SHP77 (cell line): ENCODE measurements at regions not wholly inside any gene's neighbourhood (a gene's known extent, or its start where the extent isn't known, plus 50 kb on each side); places are given as distances from the start of the nearest gene placed in this dataset.
A peak's percentile ranks its signal among the peaks of the same experiment; 100 is the strongest.
"Not testable (repeated sequence)": the region's sequence is repeated elsewhere in the genome, so short reads cannot be mapped to it uniquely, and the experiment has no call there.

Experiments used
- DNase-seq, 2 experiments: peaks; one replicate each; lab custom pipeline; 2025; lab: John Stamatoyannopoulos, UW

DNA sequence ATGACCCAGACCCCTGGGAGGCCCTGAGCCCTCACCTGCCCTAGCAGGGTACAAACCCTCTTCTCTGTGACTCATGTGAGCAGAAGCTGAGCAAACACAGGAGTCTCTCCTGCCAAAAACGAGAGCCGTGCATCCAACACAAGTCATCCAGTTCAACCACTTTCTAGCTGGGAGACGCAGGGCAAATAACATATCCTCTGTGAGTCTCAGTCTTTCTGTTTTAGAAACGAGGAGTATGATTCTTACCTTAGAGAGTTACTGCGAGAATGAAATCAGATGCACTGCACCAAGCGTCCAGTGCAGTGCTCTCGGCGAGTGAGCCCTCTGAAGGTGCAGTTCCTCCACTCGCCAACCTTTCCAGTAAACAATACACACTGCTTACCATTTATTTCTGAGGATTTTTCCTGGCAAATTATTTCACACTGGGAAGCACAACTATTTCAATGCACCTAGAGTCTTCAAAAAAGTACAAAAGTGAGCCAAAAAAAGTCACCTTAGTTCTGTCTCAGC lies 331.8 kb upstream of the MYT1L start:
- DNase-seq, result peak; percentile 88 to 92

DNA sequence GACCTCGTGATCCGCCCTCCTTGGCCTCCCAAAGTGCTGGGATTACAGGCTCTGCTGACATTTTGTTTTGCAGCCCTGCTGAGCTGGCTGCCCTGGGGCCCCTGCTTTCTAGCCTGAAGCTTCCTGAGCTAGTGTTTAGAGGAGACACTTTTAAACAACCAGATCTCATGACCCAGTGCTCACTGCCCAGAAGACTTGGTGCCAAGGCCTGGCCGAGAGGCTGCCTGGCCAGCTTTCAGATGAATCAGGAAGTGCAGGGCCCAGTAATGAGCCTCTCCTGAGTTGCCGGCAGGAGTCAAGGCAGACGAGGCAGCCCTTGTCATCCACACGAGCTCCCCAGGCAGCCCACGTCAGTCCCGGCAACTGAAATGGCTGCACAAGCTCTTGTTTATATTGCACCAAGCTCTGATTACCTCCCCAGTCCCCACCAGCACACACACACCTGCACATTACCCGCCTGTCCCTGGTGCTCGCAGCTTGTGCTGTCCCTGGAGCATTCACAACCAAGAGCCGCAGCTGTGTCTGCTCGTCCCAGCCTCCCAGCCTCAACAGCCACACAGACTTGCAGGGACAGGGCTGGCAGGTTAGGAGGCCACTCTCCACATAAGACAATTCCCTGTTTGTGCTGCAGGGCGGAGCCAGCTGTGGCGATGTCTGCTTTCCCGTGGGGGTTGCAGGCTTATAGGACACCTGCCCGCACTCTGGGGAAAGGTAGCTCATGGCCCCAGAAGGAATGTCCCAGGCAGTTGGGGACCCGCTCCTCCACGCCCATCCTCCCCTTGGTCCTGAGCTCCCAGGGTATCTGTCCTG lies 331.2 kb upstream of the MYT1L start:
- DNase-seq, result peak; percentile 88 to 92

DNA sequence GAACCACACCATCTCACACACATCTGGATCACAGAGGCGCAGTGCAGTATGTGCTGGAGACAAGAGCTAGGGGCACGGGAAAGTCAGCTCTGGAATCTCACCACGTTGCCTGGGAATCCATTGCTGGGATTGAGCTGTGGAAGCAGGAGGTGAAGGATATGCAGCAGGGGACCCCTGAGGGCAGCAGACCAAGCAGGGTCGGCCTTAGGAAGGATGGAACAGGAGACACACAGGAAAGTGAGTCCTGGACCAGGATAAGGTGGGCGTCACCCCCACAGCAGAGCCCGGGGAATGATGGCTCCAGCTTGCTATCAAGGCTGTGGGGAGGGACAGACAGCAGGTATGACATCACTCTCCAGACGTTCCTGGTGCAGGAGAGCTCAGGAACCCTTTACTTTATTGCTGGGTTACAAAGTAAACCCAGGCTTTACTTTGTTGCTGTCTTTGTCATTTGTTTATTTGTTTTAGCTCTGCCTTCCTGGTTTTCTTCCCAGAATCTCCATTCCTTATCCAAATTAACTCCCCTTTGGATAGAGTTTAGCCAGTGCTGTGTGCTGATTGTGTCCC lies 329.8 kb upstream of the MYT1L start:
- no peak for DNase-seq

DNA sequence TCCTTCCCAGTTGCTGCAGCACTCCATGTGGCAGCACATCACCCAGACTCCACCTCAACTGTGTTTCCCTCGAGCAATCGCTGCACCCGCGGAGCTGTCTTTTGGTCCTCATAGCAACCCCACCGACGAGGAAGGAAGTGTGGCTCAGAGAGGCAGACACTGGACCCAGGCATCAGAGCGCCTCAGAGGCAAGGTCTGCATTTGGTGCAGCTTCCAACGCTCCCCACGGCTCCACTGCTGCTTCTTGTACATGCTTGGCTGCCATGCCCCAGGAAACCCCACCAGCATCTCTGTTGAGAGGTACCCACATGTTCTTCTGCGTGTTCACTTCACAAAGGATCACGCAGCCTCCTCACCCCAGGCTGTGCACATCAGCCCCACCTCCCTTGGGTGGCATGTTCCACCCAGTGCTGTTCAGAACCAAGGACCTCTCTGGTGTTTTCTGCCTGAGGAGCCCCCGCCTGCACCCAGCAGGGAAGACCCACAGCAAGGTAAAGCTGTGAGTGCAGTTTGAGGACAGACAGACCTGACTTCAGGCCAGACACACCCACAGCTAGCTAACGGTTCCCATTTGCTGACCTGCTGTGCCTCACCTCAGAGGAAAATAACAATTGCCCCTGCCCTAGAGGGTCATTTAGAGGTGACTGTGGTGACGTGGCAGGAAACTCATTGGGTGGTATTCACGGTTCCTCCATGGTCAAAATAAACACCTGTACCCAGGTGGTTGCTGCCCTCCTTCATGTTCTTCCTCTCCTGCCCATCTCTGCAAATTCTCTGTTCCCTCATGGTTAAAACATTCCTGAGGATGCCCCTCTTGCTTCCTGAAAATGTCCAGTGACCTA lies 326.3 kb upstream of the MYT1L start:
- DNase-seq, result no peak

DNA sequence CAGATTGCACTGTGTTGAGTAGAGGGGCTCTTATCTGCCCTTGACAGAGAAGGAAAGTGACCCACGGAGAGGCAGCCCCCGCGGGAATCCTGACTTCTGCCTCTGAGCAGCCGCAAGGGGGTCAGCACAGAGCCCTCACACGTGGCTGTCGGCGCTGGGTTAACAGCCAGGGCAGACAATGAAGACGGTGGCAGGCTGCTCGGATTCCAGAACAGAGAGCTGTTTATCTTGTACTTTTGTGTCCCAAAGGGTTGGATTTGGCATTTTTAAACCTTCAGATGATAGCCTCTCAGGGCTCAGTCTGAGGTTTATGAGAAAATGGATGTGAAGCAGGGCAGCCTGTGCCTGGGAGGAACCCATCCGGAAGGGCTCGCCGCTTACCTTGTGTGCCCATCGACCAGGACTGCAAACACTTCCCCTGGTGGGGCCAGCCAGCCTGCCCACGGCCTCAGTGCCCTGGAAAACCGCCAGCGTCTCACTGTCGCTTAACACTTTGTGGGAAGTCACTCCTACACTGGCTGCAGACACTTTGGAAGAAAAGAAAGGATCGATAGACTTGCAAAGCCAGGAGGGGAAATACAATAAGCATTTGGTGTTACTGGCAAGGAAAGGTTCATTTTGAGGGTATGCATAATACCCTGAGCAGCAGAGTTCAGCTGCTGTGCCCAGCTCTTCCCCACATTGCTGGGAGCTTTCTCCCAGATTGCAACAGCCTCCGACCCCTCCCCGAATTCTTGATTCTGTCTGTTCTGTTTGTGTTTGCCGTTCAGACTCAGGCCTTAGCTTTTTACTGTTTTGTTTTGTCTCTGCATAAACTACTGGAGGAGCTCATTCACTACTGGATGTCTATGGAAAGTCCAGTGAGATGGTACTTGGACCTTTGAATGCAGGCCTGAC lies 325.3 kb upstream of the MYT1L start:
- DNase-seq, result peak; percentile 81 to 87

DNA sequence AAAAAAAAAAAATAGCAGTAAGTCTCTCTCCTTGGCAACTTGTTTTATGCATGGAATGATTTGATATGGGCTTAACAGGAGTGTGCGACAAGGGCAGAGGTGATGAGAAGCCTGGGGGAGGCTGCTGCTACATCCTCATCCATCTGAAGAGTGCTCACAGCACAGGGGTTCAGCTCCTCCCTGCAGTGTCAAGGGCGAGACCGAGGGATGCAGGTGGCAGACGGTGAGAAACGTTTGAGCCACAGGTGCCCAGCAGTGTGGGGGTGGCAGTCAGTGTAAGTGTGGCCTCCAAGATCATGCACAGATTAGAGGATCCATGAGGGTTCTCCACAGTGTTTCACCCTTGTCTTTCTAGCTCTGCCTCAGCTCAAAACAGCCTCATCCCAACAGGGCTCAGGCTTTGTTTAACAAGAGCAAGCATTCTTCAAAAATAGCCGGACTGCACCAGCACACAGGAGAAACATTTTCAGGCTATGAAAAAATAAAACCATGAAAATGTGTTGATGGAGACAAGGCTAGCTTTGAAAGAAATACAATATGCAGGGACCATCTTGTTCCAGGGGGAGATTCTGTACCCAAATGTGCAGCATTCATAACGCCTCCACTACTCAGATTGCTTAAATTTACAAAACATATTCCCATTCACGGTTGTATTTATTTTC lies 324.5 kb upstream of the MYT1L start:
- peak; percentile 55 to 72 for DNase-seq

DNA sequence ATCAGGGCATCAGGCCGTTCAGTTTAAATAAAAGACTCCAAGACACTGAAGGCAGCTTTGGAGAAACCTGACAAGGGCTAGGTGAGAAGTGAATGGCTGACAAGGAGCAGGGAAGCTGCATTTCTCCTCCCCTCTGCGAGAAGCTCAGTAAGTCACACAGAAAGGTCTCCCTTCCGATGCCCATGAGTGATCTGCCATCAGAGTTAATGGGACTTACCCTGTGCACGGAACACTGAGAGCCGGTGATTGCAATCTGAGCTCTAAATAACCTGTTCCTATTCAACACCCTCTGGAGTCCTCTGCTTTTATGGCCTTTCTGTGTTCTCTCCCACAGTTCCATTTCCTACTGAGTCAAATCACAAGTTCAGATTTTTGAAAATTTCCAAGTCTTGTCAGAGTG lies 322.2 kb upstream of the MYT1L start:
- no peak for DNase-seq

DNA sequence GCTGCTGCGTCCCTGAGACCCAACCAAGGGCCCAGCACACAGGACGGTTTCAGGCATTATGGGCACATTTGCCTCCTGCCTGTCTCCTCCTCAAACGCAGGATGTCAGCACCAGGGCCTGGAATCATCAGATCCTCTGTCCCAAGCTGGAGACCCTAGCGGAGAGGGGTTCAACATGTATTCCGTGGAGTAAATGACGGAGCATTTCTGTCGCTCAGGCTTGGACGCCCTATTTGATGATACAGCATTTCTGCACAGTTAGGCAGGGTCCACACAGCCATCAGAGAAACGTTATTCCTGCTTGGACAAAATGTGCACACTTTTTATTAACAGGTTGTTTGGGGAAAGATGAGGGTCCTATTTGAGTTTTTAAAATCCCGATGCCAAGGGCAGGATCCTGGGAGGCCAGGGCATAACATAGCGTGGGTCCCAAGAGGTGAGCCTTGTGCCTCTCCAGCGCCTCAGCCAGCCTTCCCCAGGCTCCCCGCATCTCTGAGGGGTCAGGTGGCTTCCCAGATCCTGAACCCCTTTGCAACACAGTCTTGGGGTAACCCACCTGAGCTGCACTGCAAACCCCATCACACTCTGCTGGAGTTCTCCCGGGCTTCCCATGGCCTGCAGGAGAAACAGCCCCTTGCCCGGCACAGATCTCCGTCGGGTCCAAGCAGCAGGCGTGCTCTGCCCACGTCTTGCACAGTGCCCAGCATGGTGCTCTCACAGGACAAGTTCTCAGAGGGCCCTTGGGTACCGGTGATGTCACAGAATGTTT lies 319.7 kb upstream of the MYT1L start:
- DNase-seq, result no peak

DNA sequence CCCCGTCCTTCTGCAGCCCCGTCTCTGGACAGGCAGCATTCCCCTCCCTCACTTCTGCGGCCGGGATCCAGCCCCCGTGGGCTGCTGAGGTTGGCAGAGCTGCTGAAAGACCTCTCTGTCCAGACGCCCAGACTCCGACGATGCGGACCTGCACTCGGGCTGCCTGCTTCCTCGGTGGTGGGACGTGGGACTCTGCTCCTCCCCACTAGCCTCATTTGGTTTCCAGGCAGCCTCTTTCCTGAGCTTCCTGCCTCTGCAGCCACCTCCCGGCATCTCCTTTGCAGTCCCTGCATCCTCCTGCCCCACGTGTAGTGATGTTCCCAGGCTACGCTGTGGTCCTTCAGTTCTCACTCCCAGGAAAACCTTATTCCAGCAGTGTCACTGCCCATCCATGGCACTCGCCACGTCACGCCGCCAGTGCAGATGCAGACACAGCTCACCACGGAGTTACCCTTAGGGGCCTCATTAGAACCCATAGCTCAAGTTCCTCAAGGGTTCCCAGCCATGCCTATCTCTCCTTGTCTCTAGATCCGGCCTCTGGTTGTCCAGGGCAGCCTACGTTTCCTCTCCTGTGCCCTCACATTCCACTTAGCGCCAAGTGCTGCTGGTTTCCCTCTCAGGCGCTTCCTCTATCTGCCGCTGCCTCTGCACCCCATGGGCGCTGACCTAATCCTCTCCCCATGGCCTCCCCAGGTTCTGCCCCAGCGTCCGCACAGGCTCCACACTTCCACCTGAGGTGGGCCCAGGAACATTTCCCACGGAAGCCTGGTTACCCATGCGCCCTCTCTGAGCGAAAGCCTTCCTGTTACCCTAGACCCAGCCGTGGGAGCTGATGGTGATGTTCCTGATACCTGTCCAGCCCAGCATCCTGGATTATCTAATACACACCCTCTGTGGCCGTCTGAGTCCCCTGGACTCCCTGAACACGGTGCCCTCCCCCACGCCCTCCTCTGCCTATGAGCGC lies 318.3 kb upstream of the MYT1L start:
- DNase-seq, result no peak

DNA sequence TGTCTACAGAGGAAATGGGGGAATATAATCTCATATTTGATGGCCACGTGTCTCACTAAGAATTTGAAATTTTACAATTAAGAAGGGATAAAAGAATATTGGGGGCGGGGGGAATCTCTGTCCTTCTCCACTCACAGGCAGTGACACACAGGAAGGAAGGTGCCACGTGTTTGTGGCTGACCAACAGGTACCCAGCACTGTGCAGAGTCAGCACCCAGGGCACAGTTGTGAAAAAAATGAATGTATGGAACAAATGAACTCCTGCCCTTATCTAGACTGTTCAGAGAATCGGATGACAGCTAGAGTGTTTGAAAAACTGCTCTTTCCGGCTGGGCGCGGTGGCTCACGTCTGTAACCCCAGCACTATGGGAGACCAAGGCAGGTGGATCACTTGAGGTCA lies 317.0 kb upstream of the MYT1L start:
- no peak for DNase-seq

DNA sequence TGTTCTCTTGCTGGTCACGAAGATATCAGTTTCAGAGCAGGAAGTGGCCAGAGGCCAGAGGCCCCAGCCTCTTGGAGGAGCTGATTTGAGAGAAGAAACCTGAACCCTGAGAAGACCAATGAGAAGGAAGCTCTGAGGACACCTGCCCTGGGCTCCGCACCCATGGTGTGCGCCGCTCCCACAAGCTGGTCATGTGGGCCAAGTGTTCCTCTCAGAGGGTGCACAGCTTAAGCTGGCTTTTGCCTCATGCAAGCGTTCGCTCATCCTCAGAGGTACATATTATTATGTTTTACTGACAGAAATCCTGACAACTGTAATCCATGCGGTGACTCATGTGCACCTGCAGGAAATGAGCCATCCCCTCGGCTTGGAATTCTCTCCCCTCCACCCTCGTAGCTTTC lies 316.1 kb upstream of the MYT1L start:
- DNase-seq, result peak; percentile 73 to 85

DNA sequence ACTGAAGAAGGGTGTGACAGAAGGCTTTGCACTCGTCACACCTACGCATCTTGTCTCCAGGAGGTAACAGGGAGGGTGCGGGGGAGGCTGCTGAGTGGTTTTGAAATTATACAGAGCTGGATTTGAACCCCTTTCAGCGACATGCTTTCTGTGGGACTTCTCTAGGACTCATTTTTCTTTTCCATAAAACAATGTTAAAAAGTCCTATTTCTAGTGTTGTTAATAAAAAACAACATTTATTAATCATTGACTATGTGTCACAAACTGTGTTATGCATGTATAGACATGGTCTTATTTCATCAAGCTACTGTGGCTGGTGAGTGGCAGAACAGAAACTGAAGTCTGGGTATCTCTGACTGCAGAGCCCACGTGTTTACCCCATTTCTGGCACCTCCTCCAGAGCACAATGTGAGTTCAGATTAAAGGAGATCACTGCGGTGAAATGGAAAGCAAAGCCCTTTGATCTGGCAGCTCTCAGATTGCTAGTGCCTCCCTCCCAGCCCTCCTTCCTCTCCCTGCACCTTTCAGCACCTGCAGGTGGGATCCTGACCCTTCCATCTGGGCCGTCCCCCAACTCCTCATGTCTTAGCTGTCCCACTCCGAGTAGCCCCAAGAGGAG lies 315.5 kb upstream of the MYT1L start:
- peak in 1 of 2 experiments; percentile 55 for DNase-seq

DNA sequence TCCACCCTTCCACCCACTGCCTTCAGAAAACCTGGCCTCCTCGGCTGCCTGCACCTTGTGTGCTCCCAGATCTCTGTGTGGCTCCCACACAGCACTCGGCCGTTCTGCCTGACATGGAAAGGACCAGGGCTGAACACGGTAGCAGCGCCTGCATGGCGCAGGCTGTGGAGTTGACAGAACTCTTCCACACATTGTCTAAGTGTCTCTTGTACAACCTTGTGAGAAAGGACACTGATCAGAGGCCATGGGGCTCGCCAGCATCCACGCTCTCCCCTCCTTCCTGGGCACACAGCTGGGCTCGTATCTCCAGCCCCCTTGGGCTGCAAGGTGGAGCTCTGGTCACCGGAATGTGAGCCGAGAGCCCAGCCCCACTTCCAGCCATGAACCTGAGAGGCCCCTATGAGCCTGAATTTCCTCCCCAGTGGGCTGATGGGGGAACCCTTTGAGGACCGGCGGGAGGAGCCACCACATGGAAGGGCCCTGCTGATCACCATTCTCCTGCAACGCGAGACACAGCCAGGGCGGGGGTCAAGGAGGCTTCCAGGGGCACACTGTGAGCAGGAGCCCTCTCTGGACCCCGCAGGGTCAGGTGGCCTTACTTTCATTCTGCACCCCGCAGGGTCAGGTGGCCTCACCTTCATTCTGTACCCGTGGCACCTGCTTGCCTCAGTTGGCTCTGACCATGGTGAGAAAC lies 314.2 kb upstream of the MYT1L start:
- no peak for DNase-seq

DNA sequence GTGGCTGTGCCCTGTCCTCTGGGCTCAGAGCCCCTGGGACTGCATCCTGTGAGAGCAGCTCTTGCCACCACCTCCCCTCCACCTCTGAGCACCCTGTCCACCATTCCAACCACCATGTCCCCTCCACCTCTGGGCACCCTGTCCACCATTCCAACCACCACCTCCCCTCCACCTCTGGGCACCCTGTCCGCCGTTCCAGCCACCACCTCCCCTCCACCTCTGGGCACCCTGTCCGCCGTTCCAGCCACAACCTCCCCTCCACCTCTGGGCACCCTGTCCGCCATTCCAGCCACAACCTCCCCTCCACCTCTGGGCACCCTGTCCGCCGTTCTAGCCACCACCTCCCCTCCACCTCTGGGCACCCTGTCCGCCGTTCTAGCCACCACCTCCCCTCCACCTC lies 313.7 kb upstream of the MYT1L start:
- not testable (repeated sequence) for DNase-seq

DNA sequence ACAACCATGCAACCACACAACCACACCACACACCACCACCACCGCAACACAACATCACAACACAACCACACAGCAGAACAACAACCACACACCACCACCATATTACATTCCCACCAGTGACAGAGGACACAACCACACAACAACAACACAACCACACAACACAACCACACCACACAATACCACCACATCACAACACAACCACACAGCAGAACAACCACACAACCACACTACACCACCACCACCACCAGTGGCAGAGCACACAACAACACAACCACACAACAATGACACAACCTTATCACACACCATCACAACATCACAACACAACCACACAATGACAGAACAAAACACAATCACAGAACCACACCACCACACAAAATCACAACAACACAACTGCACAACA lies 313.0 kb upstream of the MYT1L start:
- DNase-seq, result no peak

DNA sequence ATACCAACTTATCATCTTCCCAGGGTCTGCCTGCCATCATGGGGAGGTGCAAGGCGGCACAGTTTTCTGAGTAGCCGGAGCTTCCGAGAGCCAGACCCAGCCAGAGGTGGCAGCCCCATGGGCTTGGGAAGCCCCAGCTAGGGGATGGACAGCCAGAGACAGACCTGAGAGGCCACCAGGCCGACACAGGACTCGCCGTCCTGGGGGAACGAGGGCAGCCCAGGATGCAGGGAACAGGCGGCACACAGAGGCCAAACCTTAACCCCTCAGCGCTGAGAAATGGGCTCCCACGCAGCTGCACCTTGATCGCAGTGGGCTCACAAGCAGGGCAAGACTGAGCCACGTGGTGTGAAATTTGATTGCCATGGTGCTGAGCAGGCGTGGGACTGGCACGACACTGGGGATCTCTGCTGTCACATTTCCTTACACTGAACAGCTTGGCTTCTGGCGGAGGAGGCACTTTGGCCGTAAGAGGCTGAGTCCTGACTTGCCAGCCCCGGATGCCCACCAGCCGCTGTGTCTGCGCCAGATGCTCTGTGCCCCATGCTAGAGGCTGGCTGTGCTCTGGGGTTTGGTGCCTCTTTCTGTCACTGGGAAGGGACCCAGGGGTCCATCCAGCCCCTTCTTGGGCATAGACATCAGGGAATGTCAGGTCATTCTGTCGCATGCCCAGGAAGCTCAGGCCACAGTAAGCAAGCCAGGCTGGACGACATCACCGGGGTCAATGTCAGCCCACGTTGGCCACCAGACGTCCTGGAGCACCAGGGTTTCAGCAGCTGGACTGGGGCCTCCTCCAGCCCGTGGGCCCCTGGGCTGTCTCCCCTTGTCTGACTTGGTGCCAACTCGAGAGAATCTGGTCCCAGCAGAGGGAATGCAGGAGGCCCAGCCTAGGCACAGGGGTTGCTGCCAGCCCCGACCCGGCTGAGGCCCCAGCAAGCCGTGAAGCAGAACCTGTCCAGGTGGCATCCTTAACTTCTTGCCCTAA lies 312.1 kb upstream of the MYT1L start:
- DNase-seq, result no peak
